HG03066 (cell line): ENCODE measurements at regions not wholly inside any gene's neighbourhood (a gene's known extent, or its start where the extent isn't known, plus 50 kb on each side); places are given as distances from the start of the nearest gene placed in this dataset.
"Not testable (repeated sequence)": the region's sequence is repeated elsewhere in the genome, so short reads cannot be mapped to it uniquely, and the experiment has no call there.

Experiments used
- ATAC-seq: cut with Tn5 transposase; IDR thresholded peaks from one replicate; pipeline ENCODE4 v1.9.1; 2021; ENCODE audit warnings: low read depth; ENCODE audit not compliant: unreplicated experiment

- ATAC-seq: no peak
These were observed 333.8 kb upstream of the CHORDC1 start for GRCh38 chr11:90556606-90557005.

- ATAC-seq: no peak
These were observed 333.2 kb upstream of the CHORDC1 start for GRCh38 chr11:90556026-90556425.

- ATAC-seq: no peak
These were observed 332.6 kb upstream of the CHORDC1 start for GRCh38 chr11:90555477-90555876.

- no peak for ATAC-seq
These were observed 319.2 kb upstream of the CHORDC1 start for GRCh38 chr11:90542092-90542491.

- no peak for ATAC-seq
These were observed 313.5 kb upstream of the CHORDC1 start for GRCh38 chr11:90536301-90536700.

- ATAC-seq: no peak
These were observed 309.3 kb upstream of the CHORDC1 start for GRCh38 chr11:90532125-90532524.

GRCh38 chr11:90531001-90531400 is 308.2 kb upstream of the CHORDC1 start:
- ATAC-seq: no peak

GRCh38 chr11:90525962-90526361 is 303.1 kb upstream of the CHORDC1 start:
- ATAC-seq: no peak

- ATAC-seq: peak; percentile 83
These were observed 290.0 kb upstream of the CHORDC1 start for GRCh38 chr11:90512846-90513245.

GRCh38 chr11:90510839-90511238 is 288.0 kb upstream of the CHORDC1 start:
- ATAC-seq: no peak

- no peak for ATAC-seq
These were observed 278.2 kb upstream of the CHORDC1 start for GRCh38 chr11:90500922-90501568.

- ATAC-seq: no peak
These were observed 273.9 kb upstream of the CHORDC1 start for GRCh38 chr11:90496722-90497121.

- no peak for ATAC-seq
These were observed 270.5 kb upstream of the CHORDC1 start for GRCh38 chr11:90493379-90493778.

GRCh38 chr11:90491466-90491865 is 268.6 kb upstream of the CHORDC1 start:
- no peak for ATAC-seq

GRCh38 chr11:90476442-90477007 is 253.7 kb upstream of the CHORDC1 start:
- ATAC-seq: no peak

- no peak for ATAC-seq
These were observed 246.1 kb upstream of the CHORDC1 start for GRCh38 chr11:90468923-90469322.

GRCh38 chr11:90465553-90465952 is 242.7 kb upstream of the CHORDC1 start:
- ATAC-seq: no peak

GRCh38 chr11:90455347-90455920 is 232.6 kb upstream of the CHORDC1 start:
- not testable (repeated sequence) for ATAC-seq

- ATAC-seq: no peak
These were observed 230.7 kb upstream of the CHORDC1 start for GRCh38 chr11:90453525-90453924.

GRCh38 chr11:90449606-90450005 is 226.8 kb upstream of the CHORDC1 start:
- ATAC-seq: no peak

- no peak for ATAC-seq
These were observed 225.4 kb upstream of the CHORDC1 start for GRCh38 chr11:90448256-90448655.

- no peak for ATAC-seq
These were observed 224.8 kb upstream of the CHORDC1 start for GRCh38 chr11:90447618-90448017.
